DND-41 (cell line): ENCODE measurements at regions not wholly inside any gene's neighbourhood (a gene's known extent, or its start where the extent isn't known, plus 50 kb on each side); places are given as distances from the start of the nearest gene placed in this dataset.

Experiments used
- ATAC-seq: fragments of 200-7000 bp; cut with Tn5 transposase; 3 replicates; pipeline ENCODE4 v1.9.1; 2021; ENCODE audit warnings: low read depth; ENCODE audit not compliant: insufficient read depth
- DNase-seq: peaks from one replicate; pipeline ENCODE4 v3.0.0-alpha.2; 2020
- H2AFZ ChIP-seq: 2 replicates; pipeline ENCODE4 v1.6.0; 2012; ENCODE audit warnings: low read depth, low read length
- H3K27ac ChIP-seq: 2 replicates; pipeline ENCODE4 v1.5.1; 2012; ENCODE audit warnings: low read length, inconsistent platforms
- H3K27me3 ChIP-seq: fragments of 200-600 bp; sonication (generic); 2 replicates; pipeline ENCODE4 v1.6.0; 2012; ENCODE audit warnings: low read length, mild to moderate bottlenecking, inconsistent platforms; ENCODE audit not compliant: insufficient read depth, poor library complexity
- H3K36me3 ChIP-seq: 2 replicates; pipeline ENCODE4 v1.5.1; 2012; ENCODE audit warnings: low read length, inconsistent platforms; ENCODE audit not compliant: insufficient read depth
- H3K4me1 ChIP-seq: 2 replicates; pipeline ENCODE4 v1.5.1; 2012; ENCODE audit warnings: mild to moderate bottlenecking, low read length; ENCODE audit not compliant: insufficient read depth
- H3K4me2 ChIP-seq: 2 replicates; pipeline ENCODE4 v1.6.0; 2012; ENCODE audit warnings: mild to moderate bottlenecking, moderate library complexity, low read length, inconsistent platforms; ENCODE audit not compliant: insufficient read depth
- H3K4me3 ChIP-seq, 2 experiments: fragments of 200-600 bp in 1 of 2; shearing (Covaris generic) in 1 of 2; 2 replicates each; pipeline ENCODE4 v1.5.1; 2012 to 2016; ENCODE audit warnings: inconsistent platforms in 2 of 2, low read length in 2 of 2, mild to moderate bottlenecking in 2 of 2, low read depth in 1 of 2, moderate library complexity in 1 of 2
- H3K79me2 ChIP-seq: 2 replicates; pipeline ENCODE4 v1.6.0; 2012; ENCODE audit warnings: low read length, inconsistent platforms; ENCODE audit not compliant: insufficient read depth
- H3K9ac ChIP-seq: 2 replicates; pipeline ENCODE4 v1.6.0; 2012; ENCODE audit warnings: low read depth, mild to moderate bottlenecking, inconsistent platforms, low read length, moderate library complexity
- H3K9me3 ChIP-seq: 2 replicates; pipeline ENCODE4 v1.5.1; 2012; ENCODE audit warnings: low read length, moderate library complexity, mild to moderate bottlenecking, inconsistent platforms; ENCODE audit not compliant: insufficient read depth, severe bottlenecking
- H4K20me1 ChIP-seq: 2 replicates; pipeline ENCODE4 v1.6.0; 2012; ENCODE audit warnings: low read length; ENCODE audit not compliant: insufficient read depth
- EZH2 ChIP-seq: IDR thresholded peaks from 3 replicates; pipeline ENCODE4 v1.6.1; 2012; ENCODE audit warnings: borderline replicate concordance, low read depth, mild to moderate bottlenecking, moderate library complexity, low read length, inconsistent platforms; ENCODE audit not compliant: severe bottlenecking
- TF ChIP-seq, protein P1 (sequence below): IDR thresholded peaks from 2 replicates; pipeline ENCODE4 v1.5.1; 2012; ENCODE audit warnings: borderline replicate concordance, low read length, moderate library complexity, mild to moderate bottlenecking; ENCODE audit not compliant: poor library complexity, severe bottlenecking; ENCODE audit errors: extremely low read depth

- H3K9ac ChIP-seq, result no peak overlapping the region
- no peaks in the 10 kb centered on the region for H3K36me3 ChIP-seq
- no peaks in the 10 kb centered on the region for H3K27me3 ChIP-seq
- DNase-seq (no peak), ATAC-seq (no peak)
- TF ChIP-seq EZH2, result no peak
- TF ChIP-seq, protein P1, sequence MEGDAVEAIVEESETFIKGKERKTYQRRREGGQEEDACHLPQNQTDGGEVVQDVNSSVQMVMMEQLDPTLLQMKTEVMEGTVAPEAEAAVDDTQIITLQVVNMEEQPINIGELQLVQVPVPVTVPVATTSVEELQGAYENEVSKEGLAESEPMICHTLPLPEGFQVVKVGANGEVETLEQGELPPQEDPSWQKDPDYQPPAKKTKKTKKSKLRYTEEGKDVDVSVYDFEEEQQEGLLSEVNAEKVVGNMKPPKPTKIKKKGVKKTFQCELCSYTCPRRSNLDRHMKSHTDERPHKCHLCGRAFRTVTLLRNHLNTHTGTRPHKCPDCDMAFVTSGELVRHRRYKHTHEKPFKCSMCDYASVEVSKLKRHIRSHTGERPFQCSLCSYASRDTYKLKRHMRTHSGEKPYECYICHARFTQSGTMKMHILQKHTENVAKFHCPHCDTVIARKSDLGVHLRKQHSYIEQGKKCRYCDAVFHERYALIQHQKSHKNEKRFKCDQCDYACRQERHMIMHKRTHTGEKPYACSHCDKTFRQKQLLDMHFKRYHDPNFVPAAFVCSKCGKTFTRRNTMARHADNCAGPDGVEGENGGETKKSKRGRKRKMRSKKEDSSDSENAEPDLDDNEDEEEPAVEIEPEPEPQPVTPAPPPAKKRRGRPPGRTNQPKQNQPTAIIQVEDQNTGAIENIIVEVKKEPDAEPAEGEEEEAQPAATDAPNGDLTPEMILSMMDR, result no peak
- no peak overlapping the region for H3K27ac ChIP-seq
- H3K9me3 ChIP-seq, result no peaks in the 10 kb centered on the region
- no peak overlapping the region for H2AFZ ChIP-seq
- H3K4me3 ChIP-seq, result no peak overlapping the region
- H4K20me1 ChIP-seq, result no peaks in the 10 kb centered on the region
- no peaks in the 10 kb centered on the region for H3K4me1 ChIP-seq
- H3K79me2 ChIP-seq, result no peaks in the 10 kb centered on the region
- no peak overlapping the region for H3K4me2 ChIP-seq
Observed at GRCh38 chr2:72013726-72014125, 133.9 kb downstream of the CYP26B1 start.

- ATAC-seq (no peak), DNase-seq (no peak)
- no peak overlapping the region for H2AFZ ChIP-seq
- H3K27me3 ChIP-seq, result no peaks in the 10 kb centered on the region
- no peaks in the 10 kb centered on the region for H3K79me2 ChIP-seq
- no peak overlapping the region for H3K27ac ChIP-seq
- no peaks in the 10 kb centered on the region for H4K20me1 ChIP-seq
- H3K36me3 ChIP-seq, result no peaks in the 10 kb centered on the region
- H3K9ac ChIP-seq, result no peak overlapping the region
- TF ChIP-seq EZH2, result no peak
- TF ChIP-seq, protein P1, result no peak
- no peak overlapping the region for H3K4me2 ChIP-seq
- no peaks in the 10 kb centered on the region for H3K9me3 ChIP-seq
- no peak overlapping the region for H3K4me3 ChIP-seq
- H3K4me1 ChIP-seq, result no peaks in the 10 kb centered on the region
Observed at GRCh38 chr2:72012886-72013574, 134.6 kb downstream of the CYP26B1 start.

GRCh38 chr2:72011791-72012190, 135.9 kb downstream of the CYP26B1 start:
- no peaks in the 10 kb centered on the region for H3K79me2 ChIP-seq
- H3K27ac ChIP-seq, result no peak overlapping the region
- H3K9me3 ChIP-seq, result no peaks in the 10 kb centered on the region
- H2AFZ ChIP-seq, result no peak overlapping the region
- TF ChIP-seq EZH2, result no peak
- TF ChIP-seq, protein P1, result no peak
- no peaks in the 10 kb centered on the region for H4K20me1 ChIP-seq
- H3K4me3 ChIP-seq, result no peak overlapping the region
- no peaks in the 10 kb centered on the region for H3K27me3 ChIP-seq
- H3K4me2 ChIP-seq, result no peak overlapping the region
- H3K4me1 ChIP-seq, result no peaks in the 10 kb centered on the region
- H3K36me3 ChIP-seq, result no peaks in the 10 kb centered on the region
- no peak for DNase-seq
- ATAC-seq, result no peak
- H3K9ac ChIP-seq, result no peak overlapping the region
